Stimulated activated CD4-positive, alpha-beta T cell treated with anti-CD3 and anti-CD28 coated beads, Interleukin-1b, Interleukin-23, amount 100 ng/mL, for 24 hours (primary cell): ENCODE measurements at regions not wholly inside any gene's neighbourhood (a gene's known extent, or its start where the extent isn't known, plus 50 kb on each side); places are given as distances from the start of the nearest gene placed in this dataset.

Experiments used
- DNase-seq, 4 experiments: peaks; one replicate each; pipeline ENCODE4 v3.0.0-alpha.2; 2020; ENCODE audit warnings: low read depth in 4 of 4, low spot score in 1 of 4

DNA sequence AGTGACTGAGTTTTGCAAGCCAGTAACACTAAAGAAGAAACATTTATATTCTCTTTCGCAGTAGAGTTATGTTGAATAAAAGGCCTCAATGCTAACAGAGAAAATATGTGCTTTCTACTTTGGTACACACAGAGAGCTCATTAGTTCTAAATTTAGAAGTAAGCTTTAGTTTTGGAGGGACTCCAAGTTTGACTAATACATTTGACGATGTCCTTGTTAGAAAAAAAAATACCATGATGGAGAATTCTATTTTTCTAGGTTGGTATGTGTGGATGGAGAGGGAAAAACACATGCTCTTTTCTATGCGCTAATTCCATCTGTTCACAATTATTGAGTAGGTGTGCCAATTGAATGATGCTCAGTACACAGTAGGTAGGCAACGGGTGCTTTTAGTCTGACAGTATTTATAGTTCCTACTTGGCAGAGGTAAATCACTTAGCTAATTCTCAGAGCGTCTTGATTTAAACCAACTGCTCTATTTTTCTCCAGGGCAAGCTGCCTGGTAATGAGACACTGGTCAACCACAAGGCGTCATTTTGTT, 327.2 kb upstream of the AKR1E2 start:
- no peak for DNase-seq

DNA sequence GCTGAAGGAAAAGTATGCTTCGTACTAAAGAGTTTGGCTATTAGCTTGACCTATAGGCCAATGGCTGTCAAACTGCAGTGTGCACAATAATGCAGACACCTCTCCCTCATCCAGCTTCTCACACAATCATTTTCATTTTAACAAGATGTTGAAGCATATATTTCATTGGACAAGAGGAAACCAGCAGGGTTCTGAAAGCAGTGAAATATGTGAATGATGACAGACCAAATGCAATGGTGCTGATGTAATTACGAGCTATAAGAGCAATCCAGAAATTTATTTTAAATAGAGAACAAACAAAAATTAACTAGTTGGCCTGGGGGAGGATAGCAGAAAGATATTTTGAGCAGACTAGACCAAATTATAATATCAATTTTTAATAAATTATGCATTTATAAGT, 331.5 kb upstream of the AKR1E2 start:
- DNase-seq, result no peak

DNA sequence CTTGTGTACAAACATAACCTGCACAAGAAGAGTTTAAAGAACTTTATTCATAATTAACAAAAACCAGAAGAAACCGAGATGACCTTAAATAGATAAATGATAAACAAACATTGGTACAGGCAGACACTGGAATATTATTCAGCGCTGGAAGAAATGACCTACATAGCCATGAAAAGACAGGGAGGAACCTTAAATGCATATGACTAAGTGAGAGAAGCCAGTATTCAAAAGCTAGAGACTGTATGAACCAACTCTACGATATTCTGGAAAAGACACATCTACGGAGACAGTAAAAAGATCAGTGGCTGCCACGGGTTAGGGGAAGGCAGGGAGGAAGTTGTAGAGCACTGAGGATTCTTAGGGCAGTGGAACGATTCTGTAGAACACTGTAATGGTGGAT, 333.8 kb upstream of the AKR1E2 start:
- no peak for DNase-seq

GRCh38 chr10:4488904-4489303, 337.1 kb upstream of the AKR1E2 start:
- DNase-seq, result no peak

- no peak for DNase-seq
Measured at GRCh38 chr10:4485636-4486035, 340.4 kb upstream of the AKR1E2 start.

DNA sequence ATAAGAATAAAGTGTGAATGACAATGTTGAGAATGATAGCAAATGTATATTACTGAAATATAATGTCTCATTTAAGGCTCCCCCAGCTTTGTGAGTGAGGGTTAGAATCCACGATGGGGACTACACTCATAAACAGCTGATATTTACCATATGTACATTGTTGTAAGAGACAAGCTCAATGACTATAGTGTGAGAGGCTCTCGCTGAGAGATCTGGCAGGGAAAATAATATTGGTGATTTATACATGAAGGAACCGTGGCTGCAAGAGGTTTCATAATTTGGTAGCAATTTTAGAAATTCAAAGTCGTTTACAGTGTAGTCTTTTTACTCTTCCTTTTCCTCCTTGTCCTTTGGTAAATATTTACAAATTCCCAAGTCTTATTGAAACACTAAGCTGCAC, 342.2 kb upstream of the AKR1E2 start:
- DNase-seq, result no peak

- no peak for DNase-seq
Measured at GRCh38 chr10:4482659-4483058, 343.3 kb upstream of the AKR1E2 start.

- DNase-seq, result no peak
Measured at GRCh38 chr10:4481192-4481591, 344.8 kb upstream of the AKR1E2 start.

DNA sequence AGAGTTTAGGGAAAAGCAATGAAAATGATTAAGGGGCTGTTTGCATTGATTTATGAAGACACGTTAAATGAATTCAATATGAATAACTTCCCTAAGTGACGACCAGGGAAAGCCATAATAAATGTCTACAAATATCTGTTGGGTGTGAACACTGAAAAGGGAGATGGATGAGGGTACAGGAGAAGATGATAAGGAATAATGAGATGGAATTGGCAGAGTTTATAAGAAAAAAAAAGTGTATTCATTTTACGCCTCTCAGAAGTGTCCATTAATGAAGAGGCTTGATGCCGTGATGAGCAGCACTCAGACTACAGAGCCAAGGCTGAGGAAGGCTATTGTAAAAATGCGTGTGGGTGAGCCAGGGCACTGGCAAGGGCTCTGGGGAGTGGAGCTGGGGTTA, 346.7 kb upstream of the AKR1E2 start:
- no peak for DNase-seq

- no peak for DNase-seq
Measured at GRCh38 chr10:4477664-4478063, 348.3 kb upstream of the AKR1E2 start.

DNA sequence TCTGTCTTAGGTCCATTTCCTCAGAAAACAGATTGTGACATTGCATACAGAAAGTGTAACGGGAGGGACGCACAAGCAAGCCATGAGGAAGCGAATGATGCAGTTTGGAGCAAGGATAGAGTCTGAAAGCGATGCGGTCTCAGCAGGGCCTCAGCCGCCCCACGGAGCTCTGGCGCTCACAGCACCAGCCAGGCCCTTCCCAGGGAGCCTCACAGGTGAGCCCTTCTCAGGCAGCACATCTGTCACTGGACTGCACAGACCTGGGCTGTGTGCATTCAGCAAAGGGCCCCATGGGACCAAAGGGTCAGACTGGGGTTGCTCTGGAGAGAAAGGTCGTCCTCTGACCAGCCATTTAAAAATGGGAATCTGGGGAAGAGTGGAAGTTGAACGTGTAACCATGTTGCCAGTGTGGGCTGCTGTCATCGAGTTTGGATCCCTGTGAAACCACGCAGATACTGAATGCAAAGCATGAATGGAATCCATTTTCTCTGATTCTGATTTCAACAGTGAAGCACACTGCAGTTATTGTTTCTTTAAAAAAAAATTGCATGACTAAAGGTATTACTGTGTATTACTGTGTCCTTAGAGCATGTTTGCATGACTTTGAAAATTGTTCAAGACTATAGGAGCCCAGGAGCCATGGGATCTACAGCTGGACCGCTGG, 350.0 kb upstream of the AKR1E2 start:
- DNase-seq, result no peak

DNA sequence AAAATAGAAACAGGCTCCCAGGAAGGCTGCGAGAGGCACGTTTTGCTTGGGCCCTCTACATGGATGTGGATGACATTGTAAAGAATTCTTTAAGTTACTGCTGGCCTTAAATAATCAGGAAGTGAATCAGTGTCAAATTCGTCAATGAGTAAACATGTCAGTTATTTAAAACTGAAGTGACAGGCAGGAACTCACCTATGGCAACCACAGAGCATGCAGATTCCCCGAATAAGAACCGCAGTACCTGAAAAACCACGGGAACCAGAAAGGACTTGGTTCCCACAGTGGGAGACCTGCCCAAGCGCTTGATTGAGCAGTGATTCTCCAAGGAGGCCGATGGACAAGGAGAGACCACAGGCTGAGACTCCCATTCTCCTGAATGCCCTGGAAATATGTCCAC, 351.2 kb upstream of the AKR1E2 start:
- DNase-seq, result no peak

DNA sequence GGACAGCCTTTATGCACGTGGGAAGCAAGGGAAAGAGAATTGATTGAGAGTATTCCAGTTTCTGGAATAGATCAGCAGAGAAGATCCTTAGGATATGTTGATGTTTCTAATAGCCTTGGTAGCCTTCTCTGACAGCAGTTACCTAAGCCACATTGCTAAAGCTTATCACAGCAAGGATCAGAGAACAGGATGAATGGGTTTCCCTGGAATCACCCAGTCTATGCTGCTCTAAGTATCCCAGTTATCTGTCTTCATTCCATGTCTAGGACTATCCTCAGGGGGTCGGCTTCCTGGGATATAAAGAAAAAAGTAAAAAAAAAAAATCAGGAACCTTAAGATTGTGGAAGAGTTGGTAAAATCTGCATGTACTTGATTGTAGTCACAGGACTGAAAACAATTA, 352.0 kb upstream of the AKR1E2 start:
- no peak for DNase-seq

GRCh38 chr10:4472190-4472904, 353.7 kb upstream of the AKR1E2 start:
- no peak for DNase-seq

- DNase-seq, result no peak
Measured at GRCh38 chr10:4470231-4470835, 355.7 kb upstream of the AKR1E2 start.

GRCh38 chr10:4467481-4467880, 358.5 kb upstream of the AKR1E2 start:
- DNase-seq, result no peak

GRCh38 chr10:4460267-4460666, 365.7 kb upstream of the AKR1E2 start:
- no peak for DNase-seq

GRCh38 chr10:4459531-4459930, 366.5 kb upstream of the AKR1E2 start:
- DNase-seq, result no peak

- no peak for DNase-seq
Measured at GRCh38 chr10:4457597-4457996, 368.4 kb upstream of the AKR1E2 start.

DNA sequence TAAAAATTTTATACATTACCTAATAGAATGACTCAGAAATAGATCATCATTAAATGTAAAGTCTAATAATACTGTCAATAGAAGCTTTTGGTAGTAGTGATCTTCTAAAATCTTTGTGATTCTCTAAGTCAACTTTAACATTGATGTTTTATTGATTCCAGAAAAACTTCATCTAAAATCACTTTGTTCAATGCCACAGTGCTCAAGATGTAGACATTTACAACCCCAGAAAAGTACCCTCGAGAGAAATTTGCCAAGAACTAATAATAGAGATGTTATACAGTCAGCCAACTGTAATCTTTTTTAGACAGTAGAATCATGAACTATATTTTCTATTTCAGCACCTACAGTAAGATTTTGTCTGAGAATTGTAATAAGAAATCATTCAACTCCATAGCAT, 369.2 kb upstream of the AKR1E2 start:
- DNase-seq, result no peak

- DNase-seq, result no peak
Measured at GRCh38 chr10:4456279-4456678, 369.7 kb upstream of the AKR1E2 start.

DNA sequence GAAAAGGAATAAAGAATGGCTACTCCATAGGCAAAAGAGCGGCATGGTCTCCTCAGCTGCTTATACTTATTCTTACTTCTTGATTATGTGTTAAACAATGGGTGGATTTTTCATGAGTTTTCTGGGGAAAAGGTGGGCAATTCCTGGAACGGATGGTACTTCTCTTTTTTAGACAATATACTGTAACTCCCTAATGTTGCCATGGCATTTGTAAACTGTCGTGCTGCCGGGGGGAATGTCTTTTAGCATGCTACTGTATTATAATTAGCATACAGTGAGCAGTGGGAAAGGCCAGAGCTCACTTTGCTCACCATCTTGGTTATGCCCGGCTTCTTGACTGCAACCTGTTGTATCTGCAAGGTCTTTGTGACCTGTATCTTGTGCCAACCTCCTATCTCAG, 372.1 kb upstream of the AKR1E2 start:
- DNase-seq, result no peak
